HG03108 (cell line): ENCODE measurements at regions not wholly inside any gene's neighbourhood (a gene's known extent, or its start where the extent isn't known, plus 50 kb on each side); places are given as distances from the start of the nearest gene placed in this dataset.

ENCODE experiments used
- ATAC-seq: cut with Tn5 transposase; IDR thresholded peaks from one replicate; pipeline ENCODE4 v1.9.1; 2021; ENCODE audit warnings: moderate library complexity; ENCODE audit not compliant: unreplicated experiment

DNA sequence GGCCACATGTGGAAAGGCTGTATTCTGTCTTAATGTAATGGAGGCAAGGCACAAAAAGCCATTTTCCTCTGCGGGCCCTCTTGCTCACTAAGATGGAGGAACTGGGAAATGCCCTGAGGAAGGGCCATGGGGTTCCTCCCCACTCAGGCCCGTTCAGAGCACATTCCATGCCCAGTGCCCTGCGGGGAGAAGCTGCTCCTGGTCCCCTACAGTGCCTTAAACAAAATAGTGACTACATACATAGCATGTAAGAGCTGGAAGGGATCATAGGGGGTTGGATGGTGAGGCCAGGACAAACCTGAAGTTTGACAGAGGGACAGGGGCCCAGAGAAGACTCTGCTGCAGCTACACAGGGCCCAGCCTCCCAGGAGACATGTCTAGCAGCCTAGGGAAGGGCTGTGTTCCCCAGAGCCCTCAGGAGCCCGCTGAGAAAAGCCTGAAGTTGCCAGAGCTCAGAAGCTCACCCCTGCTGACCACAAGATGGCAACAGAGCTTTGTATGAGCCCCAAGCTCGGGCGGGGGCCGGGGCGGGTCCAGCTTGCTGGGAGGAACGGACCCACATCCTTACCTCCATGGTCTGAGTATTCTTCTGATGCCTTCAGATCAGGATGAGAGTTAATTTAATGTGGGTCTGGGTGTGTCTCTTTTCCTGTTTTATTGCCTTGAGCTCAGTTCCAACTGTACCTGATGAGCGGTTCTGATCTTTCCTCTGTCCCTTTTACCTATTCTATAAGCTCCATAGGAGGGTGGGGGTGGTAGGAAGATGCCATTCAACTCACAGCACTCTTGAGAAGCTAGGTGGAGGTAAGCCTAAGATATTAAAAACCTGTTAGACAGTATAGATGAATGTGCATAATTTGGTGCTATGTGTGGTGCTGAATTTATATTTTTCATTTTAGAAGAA lies 242.9 kb downstream of the CDC5L start:
- ATAC-seq = no peak

DNA sequence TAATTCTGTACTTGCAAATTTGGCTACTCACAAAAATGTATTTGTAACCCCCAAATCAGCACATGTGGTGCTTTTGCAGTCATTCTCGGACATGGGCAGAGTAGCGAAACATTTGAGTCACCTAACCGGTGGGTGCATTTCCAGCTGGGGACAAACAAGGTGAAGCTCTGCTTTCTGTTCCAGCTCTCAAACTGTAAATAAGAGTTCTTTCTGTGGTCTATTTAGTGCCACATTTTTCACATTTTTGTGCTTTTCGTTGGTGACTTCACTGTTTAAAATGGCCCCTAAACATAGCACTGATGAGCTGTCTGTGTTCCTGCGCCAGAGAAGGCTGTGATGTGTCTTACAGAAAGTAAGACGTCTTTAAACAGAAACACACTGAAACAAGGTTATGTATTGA lies 244.5 kb downstream of the CDC5L start:
- ATAC-seq = no peak

DNA sequence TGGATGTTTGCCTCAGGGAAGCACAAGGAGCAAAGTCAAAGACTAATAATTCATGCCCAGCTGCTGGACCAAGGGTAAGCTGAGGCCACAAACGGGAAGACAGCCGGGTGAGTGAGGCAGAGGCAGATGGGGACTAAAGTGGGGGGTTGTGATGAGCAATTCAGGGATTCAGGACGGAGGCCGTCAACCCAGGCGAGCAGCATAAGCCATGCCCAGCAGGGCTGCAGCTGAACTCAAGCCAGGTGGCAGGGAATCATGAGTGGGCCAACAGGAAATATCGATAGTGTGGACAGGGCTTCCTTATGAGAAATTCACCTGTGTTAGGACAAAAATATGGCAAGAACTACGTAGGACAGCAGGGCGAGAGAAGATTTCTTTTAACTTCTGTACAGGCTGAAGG lies 246.8 kb downstream of the CDC5L start:
- no peak for ATAC-seq

DNA sequence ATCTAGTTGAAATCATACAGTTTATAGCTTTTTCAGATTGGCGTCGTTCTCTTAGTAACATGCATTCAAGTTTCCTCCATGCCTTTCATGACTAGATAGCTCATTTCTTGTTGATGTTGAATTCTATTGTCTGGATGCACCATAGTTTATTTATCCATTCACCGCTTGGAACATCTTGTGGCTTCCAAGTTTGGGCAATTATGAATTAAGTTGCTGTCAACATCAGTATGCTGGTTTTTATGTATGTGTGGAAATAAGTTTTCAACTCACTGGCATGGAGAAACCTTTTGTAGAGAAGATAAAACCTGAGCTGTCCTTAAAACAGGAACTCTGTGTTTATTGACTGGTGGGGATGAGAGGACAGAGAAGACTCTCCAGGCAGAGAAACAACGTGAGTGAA lies 248.0 kb downstream of the CDC5L start:
- ATAC-seq = no peak

DNA sequence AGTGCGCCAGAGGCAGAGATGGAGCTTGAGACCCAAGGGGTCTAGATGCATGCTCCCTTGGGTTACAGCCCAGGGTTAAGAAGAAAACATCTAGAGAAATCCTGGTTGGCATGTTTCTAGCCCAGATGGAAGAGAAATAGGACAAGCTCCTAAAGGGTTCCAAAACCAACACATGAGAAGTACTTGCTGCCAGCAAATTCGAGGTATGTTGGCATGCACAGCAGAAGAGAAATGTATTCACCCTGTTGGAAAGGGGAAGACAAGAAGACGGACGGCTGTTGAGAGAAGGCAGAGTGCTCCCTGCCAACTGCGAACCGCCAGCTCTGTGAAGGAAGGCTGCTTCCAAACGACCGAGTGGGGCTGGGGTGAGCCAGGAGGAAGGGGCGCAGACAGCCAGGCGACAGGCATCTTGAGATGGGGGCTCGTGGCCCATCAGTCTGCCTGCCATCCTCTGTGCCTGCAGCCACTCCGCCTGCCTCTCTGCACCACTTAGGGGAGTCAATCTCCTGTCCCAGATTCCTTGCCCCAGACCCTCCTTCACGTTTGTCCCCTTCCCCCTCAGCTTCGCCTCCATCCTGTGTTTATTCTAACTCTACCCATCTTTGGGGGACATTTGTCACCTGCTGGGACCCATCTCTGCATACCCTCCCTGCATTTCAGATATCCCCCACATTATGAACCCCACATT lies 249.2 kb downstream of the CDC5L start:
- ATAC-seq = no peak

DNA sequence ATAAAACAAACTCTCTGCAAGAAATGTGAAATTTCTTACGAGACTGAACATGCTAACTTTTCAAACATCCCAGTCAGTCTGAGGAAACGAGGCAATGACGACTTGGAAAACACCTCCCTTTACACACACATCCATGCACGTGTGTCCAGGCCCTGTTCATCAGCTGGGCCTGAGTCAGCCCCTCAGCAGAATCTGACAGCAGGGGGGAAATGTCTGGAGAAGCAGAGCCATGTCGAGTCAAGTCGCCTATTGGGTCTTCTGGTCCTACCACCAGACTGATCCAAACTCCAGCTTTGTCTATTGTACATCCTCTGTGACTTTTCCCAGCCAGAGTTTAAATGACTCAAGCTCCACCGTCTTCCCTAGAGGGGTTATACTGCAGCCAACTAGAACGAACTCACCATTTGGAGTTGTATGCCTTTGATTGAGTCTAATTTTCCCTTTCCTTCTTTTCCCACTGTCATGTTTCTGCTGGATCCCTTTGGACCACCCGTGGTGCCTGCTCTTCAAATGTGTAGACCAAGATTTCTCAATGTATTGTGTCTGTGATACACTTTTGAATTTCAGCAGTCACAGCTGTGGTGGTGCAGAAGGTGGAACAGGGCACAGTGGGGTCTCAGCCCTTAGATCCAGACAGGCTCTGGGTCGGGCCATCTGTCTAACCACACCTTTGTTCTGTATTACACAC lies 254.0 kb downstream of the CDC5L start:
- ATAC-seq = no peak

DNA sequence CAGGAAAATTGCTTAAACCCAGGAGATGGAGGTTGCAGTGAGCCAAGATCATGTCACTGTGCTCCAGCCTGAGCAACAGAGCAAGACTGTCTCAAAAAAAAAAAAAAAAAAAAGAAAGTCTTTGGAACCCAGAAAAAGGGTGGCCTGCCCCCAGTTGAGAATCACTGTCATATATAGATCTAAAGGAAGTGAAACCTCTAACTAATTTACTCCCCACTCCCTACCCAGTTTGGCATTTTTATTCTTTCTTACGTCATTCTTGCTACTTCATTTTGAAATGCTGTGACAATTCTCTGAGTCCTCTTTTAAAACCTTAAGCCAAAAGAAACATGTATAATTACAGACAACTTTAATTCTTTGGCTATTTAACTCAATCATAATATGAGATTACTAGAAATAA lies 254.8 kb downstream of the CDC5L start:
- ATAC-seq = no peak

DNA sequence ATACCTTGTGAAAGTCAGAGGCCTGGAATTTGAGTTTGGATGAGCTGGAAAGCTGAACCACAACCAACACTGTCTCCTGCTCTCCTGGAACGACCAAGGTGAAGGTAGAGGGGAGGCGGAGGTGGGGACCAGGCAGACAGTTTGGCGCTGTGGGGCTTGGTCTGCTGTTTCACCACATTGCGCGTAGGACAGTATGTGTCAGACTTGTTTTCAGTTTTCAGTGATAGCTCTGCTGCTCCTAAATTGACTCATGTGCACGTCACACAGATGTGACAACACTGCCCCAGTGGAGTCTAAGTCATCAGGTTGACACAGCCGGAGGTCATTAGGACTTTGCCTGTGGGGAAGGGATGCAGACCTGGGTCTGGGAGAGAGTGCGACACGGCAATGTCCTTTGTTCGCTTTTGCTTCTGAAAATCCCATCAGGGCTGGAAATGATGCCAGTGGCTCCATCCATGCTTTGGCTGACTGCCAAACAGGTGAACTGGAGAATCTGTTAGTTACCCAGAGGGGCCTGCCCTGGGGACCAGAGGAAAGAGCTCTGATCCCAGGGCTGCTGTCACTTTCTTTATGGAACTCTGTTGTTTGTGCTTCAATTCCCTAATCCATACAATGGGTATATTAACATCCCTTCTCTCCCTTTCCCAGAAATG lies 255.5 kb downstream of the CDC5L start:
- ATAC-seq = no peak

DNA sequence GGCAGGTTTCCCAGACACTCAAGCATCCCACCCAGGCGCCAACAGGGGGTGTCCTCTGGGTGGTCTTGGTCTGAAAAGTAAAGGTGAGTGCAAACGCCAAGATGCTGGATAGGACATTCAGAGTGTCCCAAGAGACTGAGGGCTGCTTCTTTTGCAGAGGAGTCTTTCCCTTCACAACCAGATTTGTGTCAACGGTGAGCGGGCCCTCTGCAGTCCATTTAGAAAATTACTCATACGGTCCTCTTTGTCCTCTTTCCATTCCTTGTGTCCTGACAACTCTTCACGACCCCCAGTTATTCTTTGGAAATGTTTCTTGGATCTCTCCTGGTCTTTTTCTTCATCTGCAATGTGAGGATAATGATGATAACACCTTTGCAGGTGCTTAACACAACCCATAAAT lies 257.8 kb downstream of the CDC5L start:
- ATAC-seq = no peak

DNA sequence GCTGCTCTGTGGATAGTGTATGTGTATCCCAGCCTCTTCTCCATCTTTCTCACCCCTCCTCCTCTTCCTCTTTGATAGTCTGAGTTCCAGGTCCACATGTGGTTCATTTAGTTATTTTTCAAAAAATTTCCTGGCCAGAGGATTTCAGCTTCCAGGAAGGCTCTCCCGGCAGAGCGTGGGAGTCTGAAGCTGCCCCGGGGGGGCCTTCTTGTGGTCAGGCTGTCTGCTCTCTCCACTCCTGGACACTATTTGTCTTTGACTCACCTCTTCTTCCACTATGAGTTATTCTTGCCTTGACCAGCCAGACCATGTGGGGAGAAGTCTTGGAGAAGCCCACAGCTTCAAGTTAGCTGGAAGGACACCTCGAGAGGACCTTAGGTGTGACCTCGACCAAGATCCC lies 258.8 kb downstream of the CDC5L start:
- no peak for ATAC-seq

DNA sequence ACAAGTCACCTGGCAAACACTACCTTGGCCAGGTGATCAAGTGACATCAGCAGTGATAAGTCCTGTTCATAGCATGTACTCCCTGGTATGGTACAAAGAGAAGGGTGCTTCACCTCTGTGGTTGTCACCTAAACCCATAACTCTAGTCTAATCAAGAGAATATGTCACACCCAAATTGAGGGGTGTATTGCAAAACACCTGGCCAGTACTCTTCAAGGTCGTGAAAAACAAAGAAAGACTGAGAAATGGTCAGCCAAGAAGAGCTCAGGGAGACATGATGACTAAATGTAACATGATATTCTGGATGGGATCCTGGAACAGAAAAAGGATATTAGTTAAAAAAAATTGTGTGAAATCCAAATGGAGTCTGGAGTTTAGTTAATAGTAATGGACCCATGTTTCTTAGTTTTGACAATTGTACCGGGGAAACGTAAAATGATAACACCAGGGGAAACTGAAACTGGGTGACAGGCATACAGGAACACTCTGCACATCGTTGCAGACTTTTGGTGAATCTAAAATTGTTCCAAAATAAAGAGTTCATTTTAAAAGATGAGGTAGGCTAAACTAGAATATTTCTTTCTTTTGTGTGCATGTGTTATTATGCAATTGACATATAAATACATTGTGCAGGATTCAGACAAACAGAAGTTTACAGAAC lies 262.0 kb downstream of the CDC5L start:
- no peak for ATAC-seq

DNA sequence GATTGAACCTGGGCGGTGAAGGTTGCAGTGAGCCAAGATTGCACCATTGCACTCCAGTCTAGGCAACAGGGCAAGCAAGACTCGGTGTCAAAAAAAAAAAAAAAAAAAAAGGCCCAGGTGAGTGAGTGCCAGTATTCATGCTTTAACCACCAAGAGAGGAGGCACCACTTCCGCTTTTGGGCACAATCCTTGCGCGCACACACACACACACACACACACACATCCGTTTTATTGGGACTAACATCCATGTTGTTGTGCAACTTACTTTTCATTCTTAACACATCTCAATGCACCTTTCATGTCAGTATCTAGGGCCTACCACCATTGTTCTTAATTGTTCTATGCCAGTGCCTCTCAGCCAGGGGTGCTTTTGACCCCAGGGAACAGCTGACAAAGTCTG lies 263.0 kb downstream of the CDC5L start:
- ATAC-seq = no peak

DNA sequence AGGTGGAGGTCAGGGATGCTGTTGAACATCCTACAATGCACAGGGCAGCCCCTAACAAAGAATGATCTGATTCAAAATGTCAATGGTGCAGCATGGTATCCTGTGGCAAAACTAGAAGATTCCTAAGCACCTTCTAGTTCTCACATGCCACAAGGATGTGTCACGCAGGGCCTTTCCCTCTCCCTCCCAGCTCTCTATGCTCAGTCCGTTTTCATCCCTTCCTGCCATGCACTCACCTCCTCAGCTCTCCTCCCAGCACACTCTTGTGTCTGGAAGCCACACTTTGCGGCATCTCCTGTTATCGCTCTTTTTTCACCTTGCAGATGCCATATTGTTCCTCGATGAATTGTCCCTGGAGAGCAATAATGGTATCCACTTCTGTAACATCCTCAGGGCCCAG lies 263.4 kb downstream of the CDC5L start:
- no peak for ATAC-seq

DNA sequence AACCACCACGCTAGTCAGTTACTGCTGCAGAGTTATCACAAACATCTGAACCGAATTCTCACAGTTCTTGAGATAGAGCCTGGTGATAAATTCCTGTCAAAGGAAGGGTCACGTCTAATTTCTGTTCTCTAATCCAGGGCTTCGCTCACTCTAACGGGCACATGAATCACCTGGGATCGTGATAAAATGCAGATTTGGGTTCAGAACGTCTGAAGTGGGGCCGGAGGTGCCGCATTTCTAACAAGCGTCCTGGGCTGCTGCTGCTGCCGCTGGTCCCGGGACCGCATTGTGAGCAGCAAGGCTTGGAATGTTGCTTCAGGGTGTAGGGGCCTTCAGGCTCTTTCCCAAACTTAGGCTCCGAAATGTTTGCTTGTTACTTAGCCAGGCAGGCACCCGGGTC lies 264.1 kb downstream of the CDC5L start:
- ATAC-seq = no peak

DNA sequence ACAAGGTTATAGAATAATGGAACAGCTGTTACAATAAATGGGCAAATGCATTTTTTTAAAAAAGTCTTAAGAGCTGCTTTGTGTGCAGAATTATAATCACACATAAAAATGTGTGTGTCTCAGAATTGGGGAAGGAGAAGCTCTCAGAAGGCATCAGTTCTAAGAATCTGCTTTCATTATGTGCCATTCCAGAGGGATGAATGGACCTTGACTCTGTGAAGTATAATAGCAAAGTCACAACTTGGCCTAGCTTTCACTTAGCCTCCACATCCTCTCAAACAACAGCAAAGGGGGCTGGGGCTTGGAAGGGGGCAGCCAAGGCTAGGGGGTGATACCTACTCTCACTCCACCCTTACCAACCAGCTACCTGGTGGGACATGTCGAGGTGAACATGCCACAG lies 265.0 kb downstream of the CDC5L start:
- no peak for ATAC-seq

DNA sequence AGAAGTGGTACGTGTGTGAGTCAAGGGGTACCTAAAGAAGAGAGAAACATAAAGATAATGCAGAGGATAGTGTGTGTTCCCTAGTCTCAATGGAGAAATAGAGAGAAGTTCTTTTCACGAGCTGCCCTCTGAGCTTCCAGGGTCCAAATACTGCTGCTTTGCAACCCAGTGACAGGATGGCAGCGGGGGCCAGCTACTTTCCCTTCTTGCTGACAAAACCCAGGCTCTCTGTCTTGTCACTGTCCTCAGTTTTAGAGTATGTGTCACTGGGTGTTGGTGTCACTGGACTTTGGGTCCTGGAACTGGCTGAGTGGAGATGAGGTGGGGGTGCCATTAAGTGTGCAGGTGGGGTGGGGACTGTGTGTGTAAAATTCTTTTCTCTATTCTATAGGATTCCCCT lies 265.6 kb downstream of the CDC5L start:
- ATAC-seq = no peak

DNA sequence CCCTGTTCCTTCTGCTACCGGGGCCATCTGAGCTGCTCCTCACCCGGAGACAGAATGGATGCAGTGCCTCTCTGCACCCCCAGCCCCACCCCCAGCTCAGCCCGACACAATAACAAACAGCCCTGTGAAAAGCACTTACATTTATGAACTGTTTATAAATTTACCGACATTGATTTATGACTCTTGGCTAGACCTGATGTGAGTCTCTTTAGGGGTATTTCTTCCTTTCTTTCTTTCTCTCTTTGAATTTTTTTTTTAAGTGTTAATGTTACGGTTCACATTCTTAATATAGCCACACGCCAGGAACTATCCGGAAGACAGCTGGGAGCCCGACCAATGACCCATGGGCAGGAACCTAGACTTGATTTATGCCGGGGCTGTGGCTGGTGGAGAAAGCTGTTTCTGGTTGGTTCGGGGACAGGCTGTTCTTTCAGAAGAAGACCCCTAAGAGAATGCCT lies 266.3 kb downstream of the CDC5L start:
- ATAC-seq = no peak

DNA sequence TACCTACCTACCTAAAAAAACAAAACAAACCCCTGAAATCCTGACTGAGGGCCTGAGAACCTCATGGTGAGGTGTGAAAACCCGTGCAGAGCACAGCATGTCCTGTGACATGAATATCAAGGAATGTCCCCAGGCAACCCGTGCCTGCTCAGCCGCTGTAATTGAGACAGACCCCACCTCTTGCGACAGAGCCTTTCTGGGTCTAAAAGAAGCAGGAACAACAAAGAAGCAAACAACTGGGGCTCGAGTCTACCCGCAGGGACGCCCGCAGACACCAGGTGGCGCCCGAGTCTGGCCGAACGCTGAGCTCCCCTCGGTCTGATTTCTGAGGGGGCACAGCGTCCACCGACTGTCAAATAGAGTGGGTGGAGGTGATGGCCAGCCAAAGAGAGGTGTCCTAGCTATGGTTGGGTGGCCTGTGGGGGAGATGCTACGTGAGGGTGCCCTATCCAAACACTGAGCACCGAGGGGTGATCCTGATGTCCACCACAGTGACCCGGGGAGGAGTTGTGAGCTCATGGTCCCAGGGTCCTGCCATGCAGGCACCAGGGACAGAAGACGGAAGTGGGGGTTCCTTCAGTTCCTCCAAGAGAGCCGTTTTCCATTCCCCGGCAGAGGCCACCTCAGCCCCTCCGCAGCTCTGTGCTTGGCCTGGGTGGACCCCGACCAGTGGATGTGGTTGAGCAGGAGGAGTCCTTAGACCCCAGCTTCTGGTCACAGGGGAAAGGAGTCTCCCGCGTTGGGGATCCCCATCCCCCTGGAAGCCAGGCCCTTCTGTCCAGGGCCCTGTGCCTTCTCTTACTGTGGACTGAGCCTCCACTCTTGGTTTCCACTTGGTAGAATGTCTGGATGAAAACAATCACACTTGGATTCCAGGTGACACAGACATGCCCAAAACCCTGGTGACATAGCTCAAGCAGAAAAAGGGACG lies 268.2 kb downstream of the CDC5L start:
- ATAC-seq = no peak

DNA sequence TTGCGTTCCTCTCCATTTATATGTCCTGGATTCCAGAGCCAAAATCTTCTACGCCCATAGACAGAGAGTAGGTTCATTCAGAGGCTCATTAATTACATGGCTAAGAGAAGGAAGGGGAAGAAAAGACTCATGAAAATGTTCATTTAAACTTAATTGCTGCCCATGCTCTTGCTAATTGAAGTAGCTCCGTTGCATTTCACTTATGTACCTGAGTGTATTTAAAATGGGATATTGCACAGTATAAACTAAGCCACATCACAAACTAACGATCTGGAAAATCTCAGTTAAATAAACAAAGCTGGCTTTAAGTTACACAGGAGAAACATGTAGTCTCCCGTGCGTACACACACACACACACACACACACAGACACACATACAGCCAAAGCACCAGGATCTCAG lies 269.2 kb downstream of the CDC5L start:
- no peak for ATAC-seq
